NCI-H1930 (cell line): ENCODE measurements at regions not wholly inside any gene's neighbourhood (a gene's known extent, or its start where the extent isn't known, plus 50 kb on each side); places are given as distances from the start of the nearest gene placed in this dataset.
"Not testable (repeated sequence)": the region's sequence is repeated elsewhere in the genome, so short reads cannot be mapped to it uniquely, and the experiment has no call there.

Experiments
- DNase-seq, 2 experiments: peaks; one replicate each; lab custom pipeline; 2025; lab: John Stamatoyannopoulos, UW

DNA sequence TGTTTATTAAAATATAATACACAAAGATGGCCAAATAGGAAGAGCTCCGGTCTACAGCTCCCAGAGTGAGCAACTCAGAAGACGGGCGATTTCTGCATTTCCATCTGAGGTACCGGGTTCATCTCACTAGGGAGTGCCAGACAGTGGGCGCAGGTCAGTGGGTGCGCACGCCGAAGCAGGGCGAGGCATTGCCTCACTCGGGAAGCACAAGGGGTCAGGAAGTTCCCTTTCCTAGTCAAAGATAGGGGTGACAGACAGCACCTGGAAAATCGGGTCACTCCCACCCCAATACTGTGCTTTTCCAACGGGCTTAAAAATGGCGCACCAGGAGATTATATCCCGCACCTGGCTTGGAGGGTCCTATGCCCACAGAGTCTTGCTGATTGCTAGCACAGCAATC lies 234.9 kb upstream of the CDH11 start:
- DNase-seq: not testable (repeated sequence)

DNA sequence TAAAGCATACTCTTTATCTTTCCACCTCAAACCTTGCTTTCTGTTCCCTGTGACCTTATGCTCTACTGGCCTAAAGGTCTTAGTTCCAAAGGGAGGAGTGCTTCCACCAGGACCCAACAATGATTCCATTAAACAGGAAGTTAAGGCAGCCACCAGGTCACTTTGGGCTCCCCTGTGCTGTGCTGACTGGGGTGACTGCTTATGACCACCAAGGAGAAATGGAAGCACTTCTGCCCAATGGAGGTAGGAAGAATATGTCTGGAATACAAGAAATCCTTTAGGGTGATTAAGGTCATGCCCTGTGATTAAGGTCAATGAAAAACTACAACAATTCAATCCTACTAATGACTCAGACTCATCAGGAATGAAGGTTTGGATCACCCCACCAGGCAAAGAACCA lies 233.8 kb upstream of the CDH11 start:
- DNase-seq: no peak

DNA sequence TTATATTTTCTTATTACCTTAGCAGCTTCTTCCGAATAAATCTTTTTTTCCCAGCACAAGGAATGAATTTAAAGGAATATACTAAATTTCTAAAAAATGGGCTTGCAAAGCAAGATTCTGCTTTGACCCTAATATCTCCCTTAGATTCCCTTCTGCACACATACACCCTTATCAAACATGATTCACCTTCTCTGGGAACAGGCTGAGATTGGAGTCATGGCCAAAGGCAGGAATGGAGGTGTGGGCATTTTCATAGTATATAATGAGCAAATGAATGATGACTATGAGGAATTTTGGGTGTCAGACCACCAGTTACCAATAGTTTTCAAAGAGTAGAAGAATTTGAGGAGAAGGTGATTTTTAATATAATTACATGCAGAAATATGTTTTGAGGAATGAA lies 231.3 kb upstream of the CDH11 start:
- DNase-seq: no peak

DNA sequence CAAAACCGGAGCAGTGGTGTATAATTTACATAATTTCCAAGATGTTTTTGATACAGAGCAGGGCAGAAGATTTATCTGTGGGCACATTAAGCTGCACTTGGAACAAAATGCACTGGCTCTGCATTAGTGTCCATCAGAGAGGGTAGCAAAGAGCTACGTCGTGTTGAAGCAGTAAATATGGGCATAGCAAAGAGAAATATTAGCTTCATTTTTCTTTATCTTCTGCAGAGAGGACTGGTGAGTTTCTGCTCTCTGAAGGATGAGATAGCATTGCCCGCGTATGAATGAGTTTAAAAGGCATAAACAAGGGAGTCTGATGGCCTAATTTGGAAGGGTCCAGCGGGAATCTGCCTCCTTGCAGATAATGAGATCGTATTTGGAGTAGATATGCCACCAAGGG lies 227.8 kb upstream of the CDH11 start:
- DNase-seq: no peak

DNA sequence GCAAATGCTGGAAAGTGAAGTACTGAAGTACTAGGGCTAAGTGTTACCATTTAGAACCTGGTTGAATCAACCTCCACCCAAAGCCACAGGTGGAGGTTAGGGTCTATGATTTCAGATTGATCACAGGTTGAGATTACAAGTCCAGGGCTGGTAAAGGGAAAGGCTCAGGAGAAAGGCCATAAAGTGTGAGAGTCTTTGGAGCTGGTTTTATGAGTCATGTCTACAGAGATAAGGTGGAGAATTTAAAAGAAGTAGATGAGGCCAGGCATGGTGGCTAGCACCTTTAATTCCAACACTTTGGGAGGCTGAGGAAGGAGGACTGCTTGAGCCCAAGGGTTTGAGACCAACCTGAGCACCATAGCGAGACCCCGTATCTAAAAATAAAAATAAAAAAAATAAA lies 221.7 kb upstream of the CDH11 start:
- DNase-seq: no peak

DNA sequence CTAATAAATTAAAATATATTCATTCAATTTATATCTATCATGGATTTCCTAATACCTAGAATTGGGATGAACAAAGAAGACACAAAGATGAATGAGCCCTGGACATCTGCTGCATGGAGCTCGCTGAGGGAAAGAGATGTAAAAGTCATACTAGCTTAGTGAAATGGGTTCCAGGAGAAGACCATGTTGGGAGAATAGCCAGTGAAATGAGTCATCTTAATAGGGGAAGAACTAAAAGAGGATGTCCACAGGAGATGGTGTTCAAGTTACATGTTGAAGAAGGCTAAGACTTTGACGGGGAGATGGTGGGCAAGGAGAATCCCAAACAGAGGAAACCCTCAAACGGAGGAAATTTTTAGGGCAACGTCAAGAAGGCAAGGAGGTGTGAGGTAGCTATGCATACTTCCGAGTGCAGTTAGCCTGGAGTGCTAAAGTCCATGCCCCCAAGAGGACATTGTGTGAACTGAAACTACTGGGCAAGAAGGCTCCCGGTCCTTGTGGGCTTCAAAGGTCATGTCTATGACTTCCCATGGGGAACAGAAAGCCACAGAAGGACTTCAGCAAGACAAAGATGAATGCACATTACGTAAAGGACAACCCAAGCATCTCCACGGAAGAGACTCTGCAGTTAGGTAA lies 220.5 kb upstream of the CDH11 start:
- no peak for DNase-seq

DNA sequence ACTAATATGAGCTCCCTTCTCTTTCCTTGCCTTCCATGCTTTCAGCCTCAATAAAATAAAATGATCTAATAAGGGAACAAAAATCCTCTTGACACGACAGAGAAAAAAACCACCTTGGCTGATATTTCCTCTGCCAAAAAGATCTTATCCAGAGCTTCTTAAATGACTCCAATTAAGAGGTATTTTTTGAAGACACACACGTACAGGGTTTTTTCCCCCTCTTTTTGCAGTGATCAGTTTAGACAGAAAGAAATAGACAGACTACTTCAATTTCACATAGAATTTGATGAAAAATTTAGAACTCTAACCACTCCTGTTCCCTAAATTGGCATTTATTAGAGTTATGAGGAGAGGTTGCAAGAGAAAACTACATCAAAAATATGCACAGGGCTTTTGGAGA lies 217.2 kb upstream of the CDH11 start:
- no peak for DNase-seq

DNA sequence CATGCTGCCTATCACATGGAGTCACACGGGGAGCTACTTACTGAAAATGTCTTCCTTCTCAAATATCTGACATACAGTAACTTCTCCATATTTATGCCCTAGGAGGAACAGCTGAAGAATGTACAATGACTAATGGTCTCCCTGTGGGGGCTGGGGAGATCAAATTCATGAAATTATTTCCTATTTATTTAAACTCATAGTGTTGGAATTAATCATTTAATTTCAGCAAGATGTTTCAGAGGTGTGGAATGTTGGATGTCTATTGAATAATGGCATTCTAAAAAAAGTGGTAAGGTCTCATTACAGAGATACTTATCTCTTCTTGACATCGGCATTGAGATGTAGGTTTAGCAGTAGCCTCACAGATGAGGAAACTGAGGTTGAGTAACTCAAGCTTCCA lies 214.3 kb upstream of the CDH11 start:
- DNase-seq: no peak

DNA sequence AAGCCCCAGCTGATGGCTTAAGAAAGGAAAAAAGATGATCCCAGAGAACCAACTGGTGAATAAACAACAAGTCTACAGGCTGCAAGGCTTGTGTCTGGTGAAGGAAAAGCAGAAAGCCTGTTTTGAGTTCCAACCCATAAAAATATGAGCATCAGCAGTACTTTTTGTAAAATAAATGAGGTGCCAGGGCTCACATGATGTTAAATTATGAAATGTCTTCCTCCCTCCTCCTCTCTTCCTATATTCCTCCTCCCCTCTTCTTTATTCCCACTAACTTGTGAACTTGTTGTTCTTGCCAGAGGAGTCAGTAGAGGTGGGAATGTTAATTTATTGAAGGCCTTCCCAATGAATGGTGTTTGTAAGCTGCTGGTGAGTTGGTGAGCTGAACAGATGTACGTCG lies 212.2 kb upstream of the CDH11 start:
- no peak for DNase-seq

DNA sequence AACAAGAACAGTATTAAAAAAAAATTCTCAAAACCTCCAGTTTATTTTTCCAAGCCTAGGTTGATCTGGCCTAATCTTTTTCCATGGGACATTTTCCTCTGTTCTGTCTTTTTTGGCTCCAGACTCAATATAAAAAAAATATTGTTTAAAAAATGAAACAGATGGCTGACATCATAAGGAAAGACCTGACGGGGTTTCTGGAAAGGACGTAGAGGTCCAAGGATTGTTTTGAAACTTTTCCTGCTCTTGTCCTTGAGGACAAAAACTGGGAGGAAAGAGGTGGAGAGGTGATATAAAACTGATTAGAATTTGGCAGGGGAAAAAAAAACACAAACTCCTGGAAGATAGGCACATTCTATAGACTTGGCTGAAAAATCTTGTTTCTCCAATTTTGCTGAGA lies 211.4 kb upstream of the CDH11 start:
- no peak for DNase-seq

DNA sequence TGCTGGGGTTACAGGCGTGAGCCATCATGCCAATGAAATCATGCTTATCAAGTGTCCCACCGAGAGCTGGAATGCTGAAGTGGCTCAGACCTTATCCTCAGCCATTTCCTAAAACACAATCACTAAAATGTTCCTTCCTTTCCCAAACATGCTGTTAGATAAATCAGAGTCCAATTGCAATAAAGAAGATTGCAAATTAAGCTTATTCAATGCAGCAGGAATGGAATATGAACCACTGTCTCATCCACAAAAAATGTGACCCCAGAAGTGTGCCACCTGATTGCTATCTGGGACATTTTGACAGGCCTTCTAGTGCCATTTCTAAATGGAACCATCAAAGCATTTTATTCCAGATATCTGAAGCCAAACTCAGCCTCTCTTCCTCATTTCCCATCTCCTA lies 205.5 kb upstream of the CDH11 start:
- no peak for DNase-seq

DNA sequence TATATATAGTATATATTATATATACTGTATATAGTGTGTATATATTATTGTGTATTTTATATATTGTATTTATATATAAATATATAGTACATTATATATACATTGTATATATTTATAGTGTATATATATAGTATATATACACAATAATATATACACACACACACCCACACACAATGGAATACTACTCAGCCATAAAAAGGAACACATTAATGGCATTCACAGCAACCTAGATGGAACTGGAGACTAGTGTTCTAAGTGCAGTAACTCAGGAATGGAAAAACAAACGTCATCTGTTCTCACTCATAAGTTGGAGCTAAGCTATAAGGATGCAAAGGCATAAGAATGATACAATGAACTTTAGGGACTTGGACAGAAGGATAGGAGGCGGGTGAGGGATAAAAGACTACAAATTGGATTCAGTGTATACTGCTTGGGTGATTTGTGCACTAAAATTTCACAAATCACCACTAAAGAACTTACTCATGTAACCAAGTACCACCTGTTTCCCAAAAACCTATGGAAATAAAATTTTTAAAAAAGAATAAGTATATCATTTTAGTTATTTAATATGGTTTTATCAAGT lies 201.9 kb upstream of the CDH11 start:
- DNase-seq: no peak

DNA sequence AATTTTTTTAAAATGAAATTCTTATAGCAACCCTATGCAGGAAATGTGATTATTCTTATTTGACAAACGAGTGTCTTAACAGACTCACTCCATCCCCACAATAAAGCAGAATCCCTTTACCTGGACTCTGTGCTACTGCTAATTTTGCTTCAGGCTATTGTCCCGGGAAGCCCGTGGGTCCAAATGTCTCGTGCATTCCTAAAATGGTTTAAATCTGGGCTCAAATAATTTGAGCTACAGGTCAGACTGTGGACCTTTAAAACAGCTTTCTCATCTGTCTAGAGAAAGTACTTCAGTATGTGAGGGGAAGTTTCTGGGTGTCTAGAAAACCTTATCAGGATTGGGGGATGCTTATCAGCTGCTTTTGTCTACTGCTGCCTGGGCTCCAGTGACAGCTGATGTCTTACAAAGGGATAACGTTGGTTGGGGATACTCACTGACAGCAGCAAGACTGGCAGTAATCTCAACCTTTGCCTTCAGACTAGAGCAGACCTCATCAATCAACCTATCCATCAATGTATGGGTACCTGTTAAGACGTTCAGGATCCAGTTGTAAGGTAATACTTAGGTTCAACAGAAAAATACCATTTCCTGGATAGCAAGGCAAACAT lies 197.9 kb upstream of the CDH11 start:
- no peak for DNase-seq

DNA sequence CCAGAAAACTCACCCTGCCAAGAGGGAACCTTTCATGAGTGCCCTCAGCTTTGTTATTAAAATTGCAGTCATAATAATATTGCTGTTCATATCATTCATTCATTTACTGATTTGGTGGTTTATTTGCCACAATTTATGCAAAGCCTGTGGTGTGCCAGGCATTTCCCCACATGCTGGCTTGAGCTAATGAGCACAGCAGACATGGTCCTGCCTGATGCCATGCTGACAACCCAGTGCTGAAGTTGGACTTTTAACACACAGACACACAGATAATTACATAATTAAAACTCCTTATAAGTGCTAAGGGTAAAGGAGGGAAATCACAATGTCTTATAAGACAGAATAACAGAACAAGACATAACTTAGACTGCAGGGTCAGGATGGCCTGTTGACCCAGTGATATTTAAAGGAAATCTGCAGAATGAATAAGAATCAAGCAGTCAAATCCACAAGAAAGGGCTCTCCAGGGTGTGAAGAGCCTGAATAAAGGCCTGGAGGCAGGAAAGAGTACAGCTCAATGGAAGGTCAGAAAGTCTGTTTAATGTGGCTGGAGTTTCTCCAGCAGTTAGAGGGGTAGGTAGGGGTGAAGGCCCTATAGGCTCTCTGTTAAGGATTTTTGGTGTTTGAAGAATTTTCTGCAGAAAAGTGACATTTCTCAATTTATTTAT lies 196.9 kb upstream of the CDH11 start:
- no peak for DNase-seq

DNA sequence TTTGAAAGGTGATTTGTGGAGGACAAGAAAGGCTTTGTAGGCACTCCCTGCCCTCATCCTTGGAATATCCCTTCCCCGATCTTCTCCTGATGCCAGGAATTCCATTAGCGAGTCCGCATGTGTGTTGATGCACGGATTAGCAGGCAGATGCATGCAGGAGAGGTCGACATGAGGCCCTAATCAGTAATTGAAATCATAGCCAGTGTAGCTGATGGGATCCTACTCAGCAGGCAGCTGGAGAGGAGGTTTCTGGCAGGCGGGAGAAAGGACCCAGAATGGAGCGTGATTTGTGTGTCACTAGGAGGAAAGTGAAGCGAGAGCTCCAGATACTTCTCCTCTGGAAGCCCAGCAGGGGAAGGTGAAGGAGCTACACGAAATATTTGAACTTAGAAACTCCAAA lies 196.3 kb upstream of the CDH11 start:
- DNase-seq: no peak

DNA sequence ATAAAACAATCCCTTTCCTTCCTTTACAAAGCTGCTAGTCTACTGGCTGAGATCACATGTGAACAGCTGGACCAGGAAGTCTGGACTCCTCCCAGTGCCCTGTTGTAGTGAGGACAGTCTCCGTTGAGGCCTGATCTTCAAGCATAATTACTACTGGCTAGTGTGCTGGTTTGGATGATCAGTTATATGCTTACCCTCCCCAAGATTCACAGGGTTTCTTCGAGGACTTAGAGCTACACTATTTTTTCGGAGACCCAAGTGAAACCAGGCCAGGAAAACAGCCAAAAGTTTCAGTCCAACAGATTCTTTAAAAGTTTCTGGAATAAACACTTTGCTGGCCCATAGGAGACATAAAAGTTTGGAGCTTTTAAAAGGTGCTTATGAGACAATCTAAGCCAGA lies 194.9 kb upstream of the CDH11 start:
- DNase-seq: no peak

DNA sequence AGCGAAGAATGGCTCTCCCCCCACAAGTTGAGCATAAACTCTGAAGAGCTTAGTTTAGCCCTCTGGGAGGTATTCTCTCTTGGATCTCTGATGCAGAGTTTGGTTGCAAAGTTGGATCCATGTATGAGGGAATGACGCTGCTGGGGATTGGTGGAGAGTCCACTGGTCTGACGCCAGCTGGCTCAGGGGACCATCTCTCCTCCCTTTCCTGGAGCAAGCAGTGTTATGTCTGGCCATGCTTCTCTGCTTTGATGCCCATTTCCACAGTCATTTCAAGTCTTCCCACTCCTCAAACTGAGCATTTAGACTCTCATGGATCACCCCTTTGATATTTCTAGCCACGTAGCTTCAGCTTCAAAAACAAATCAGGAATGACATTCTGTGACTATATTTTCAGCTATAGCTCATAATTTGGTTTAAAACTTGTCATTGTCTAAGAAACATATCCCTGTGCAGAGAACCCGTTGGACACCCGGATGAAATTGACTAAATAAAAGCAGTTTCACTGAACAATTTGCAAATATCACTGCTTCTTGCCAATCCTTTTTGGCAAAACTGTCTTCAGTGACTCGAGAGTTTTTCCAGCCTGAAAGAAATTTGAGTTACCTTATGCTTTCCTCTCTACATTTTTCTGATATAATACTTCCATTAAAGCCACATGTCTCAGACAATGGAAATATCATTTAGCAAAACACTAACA lies 193.4 kb upstream of the CDH11 start:
- DNase-seq: no peak

DNA sequence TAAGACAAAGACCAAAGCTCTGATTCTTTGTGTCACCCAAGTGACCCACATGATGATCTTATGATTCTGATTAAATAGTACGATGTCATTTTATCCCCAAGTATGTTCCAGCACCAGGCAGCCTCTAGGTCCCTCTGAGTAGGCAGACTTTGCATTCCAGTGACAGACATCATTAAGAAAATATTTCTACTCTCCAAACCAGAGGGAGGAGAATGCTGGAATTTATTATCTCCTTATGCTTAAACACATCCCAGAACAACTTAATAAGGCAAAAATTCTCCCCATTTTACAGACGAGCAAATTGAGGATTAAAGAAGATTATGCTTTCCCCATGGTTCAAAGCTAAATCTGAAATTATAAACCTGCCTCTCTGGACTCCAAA lies 192.8 kb upstream of the CDH11 start:
- DNase-seq: no peak

DNA sequence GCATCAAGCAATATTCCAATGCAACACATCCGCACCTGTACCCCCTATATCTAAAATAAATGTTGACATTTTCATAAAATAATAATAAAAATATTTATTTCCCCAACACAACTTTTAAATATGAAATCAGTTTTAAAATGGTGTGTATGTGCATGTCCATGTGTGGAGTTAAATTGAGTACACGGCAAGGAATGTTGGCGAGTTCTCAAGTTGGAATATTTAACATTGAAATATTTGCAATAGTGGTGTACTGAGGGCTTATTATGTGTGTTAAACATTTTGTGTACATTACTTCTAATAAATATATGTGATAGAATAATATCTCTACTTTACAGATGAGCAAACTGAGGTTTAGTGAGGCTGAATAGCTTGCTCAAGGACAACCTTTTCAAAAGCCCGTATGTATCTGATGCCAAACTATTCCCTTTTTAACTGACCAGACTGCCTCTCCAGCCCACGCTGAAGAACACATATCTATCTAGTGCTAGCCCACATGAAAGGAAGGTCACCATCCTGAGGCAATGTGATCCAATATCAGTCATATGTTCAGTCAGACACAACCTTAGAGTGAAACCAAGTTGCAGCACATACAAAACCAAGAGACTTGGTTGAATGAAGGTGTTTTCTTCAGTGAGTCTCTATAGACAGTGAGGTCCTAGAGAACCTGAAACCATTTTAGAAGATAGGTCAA lies 192.2 kb upstream of the CDH11 start:
- no peak for DNase-seq

DNA sequence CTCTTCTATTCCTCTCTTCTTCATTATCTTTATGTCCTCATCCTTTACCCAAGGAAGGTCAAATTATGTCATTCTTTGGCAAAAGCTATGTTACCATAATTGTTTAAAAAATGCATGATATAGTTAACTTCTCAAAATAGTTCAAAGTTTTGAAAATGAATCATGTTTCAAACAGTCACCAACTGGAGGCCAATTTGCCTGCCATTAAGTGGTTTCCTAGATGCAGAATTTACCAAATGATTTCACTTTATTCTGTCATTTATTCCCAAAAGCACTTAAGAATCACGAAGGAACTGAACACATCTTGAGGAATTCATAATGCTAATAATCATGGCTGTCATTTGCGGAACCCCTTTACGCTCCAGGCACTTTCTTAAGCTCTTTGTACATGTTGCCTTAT lies 190.9 kb upstream of the CDH11 start:
- DNase-seq: no peak

DNA sequence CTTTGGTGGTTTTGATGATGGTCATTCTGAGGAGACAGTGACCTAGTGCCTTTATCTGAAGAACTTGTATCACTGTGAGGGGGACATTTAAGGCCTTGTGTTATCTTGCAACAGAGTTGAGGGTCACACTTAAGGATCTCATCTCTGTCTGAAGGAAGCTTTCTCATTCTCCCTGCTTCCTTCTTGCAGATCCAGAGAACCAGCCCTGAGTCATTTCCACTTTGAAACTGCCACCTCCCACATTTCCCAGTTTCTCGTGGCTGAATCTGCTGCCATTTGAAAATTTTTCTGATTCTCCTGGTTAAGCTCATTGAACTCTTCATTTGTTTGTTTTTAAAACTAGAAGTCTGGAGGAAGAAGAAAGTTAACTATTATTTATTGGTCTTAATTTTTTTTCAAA lies 190.2 kb upstream of the CDH11 start:
- no peak for DNase-seq

DNA sequence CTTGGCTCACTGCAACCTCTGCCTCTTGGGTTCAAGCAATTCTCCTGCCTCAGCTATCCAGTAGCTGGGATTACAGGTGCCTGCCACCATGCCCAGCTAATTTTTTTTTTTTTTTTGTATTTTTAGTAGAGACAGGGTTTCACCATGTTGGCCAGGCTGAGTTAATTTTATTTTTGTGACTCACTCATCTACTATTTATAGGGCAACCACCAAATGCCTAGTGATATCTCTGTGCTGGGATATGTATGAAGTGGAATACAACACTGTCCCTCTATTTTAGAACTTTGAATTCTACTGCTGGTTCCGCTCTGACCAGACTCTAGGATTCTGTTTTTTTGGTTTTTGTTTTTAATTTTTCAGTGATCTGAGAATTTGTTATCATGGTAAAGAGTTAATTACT lies 188.6 kb upstream of the CDH11 start:
- not testable (repeated sequence) for DNase-seq
